GM12891 (cell line): ENCODE measurements at regions not wholly inside any gene's neighbourhood (a gene's known extent, or its start where the extent isn't known, plus 50 kb on each side); places are given as distances from the start of the nearest gene placed in this dataset.

Experiments used
- DNase-seq: peaks from one replicate; pipeline ENCODE4 v3.0.0; 2011; ENCODE audit warnings: low spot score; ENCODE audit not compliant: insufficient read length
- FAIRE-seq: peaks from 2 replicates; lab custom pipeline; 2011; peaks lifted over from hg19 to GRCh38; lab: Jason Lieb, UNC
- PAX5 ChIP-seq: IDR thresholded peaks from 2 replicates; pipeline ENCODE4 v1.6.1; 2011; ENCODE audit warnings: low read length, moderate library complexity, mild to moderate bottlenecking; ENCODE audit not compliant: insufficient read depth, severe bottlenecking
- POLR2A ChIP-seq: IDR thresholded peaks from 2 replicates; pipeline ENCODE4 v1.6.1; 2011; ENCODE audit warnings: low read depth, low read length, control low read depth
- POLR2AphosphoS5 ChIP-seq: IDR thresholded peaks from 2 replicates; pipeline ENCODE4 v1.6.1; 2011; ENCODE audit warnings: low read depth, low read length, control low read depth
- POU2F2 ChIP-seq: IDR thresholded peaks from 2 replicates; pipeline ENCODE4 v1.6.1; 2011; ENCODE audit warnings: low read depth, mild to moderate bottlenecking, control low read depth, low read length, moderate library complexity
- SPI1 ChIP-seq: IDR thresholded peaks from 2 replicates; pipeline ENCODE4 v1.6.1; 2011; ENCODE audit warnings: low read depth, low read length, control low read depth
- TAF1 ChIP-seq: IDR thresholded peaks from 2 replicates; pipeline ENCODE4 v1.6.1; 2011; ENCODE audit warnings: low read depth, low read length, control low read depth

DNA sequence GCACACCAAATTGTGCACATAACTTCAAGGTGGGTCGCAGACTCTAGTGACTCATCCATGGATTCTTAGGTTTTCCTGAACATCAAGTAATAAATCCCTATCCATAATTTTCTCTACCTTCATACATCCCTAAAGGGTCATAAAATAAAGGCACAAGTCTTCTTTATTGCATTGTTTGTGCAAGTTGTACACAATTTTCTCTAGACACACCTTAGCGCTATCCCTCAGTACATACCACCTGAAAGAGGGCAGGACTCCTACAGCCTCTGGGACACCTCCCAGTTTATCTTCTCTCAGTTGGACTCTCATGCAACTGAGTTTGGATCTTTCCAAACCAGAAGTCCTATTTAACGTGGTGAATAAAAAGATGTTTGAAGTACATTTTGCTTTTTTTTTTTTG is 168.5 kb upstream of the BMP4 start:
- DNase-seq (no peak), FAIRE-seq (no peak)
- no peak for TF ChIP-seq POU2F2
- no peak for TF ChIP-seq PAX5
- no peak for TF ChIP-seq POLR2A
- no peak for TF ChIP-seq SPI1
- no peak for TF ChIP-seq POLR2AphosphoS5
- TF ChIP-seq TAF1: no peak

DNA sequence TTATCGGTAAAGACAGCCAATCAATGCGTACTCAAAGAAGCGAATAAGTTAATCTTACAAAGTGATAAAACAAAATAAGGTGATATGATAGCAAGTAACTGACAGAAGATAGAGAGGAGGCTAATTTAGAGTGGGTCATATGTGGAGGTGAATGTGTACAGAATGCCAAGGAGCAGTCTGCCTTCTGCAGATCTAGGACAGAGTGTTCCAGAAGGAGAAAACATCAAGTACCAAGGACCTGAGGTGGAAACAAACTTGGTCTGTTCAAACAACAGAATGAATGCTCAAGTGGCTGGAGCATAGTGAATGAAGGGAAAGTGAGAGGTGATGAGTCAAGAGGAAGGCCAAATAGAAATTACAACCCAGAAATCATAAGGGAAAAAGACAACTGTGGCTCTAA is 170.3 kb upstream of the BMP4 start:
- TF ChIP-seq POU2F2 (no peak), POLR2AphosphoS5 (no peak), TAF1 (no peak), POLR2A (no peak), SPI1 (no peak), PAX5 (no peak)
- FAIRE-seq: no peak

DNA sequence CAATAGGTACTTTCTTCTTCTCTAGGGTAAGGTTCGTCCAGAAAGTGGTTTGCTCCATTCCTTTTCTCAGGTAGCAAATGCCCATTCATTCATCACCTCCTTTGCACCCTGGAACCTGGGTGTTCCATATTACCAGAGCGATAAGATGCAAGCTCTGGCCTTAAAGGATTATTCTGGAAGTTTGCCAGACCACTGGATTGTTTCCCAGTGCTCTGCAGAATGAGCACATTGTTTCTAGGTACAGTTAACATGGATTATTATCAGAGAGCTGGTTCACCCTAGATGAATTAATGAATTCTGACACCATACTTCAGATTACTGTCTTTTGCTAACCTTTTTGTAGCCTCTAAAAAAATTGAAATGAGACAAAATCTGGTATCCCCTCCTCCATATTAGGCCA is 170.9 kb upstream of the BMP4 start:
- no peak for TF ChIP-seq SPI1
- TF ChIP-seq PAX5: no peak
- TF ChIP-seq POLR2A: no peak
- TF ChIP-seq POU2F2: no peak
- TF ChIP-seq TAF1: no peak
- TF ChIP-seq POLR2AphosphoS5: no peak
- FAIRE-seq (no peak), DNase-seq (no peak)

More for the DNA sequence above, 170.3 kb upstream of the BMP4 start:
- no peak for DNase-seq

DNA sequence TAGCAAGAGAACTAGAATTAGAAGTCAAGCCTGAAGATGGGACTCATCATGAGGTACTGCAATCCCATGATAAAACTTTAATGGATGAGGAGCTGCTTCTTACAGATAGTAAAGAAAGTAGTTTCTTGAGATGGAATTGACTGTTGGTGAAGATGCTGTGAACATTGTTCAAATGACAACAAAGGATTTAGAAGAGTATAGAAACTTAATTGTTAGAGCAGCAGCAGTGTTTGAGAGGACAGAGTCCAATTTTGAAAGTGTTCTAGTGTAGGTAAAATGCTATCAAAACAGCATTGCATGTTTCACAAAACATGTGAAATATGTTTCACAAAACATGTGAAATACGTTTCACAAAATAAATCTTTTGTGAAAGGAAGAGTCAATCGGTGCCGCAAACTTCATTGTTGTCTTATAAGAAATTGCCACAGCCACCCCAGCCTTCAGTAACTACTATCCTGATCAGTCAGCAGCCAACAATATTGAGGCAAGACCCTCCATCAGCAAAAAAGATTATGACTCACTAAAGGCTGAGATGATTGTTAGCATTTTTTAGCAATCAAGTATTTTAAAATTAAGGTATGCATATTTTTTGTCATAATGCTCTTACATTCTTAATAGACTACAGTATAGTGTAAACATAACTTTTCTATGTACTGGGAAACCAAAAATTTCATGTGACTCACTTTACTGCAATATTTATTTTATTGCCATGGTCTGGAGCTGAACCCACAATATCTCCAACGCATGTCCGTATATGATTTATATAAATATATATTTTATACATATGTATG is 173.4 kb upstream of the BMP4 start:
- TF ChIP-seq POLR2AphosphoS5: no peak
- DNase-seq (no peak), FAIRE-seq (no peak)

DNA sequence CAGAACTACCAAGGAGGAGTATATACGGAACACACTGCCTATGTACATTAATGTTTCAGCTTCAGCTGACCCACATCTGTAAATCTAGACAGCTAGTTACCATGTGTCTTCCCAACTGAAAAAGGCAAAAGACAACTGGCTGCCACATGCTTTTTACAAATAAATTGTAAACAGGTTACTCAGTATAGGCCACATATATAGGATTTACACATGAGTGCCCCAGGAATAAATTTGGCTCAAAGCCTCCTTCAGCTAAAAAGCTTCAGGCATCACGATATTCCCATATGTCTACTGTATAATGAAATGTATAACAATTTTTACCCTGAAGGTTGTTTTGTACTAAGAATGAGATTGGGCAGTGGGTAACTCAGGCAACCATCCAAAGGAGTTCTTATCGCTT is 175.9 kb upstream of the BMP4 start:
- DNase-seq (no peak), FAIRE-seq (no peak)
- no peak for TF ChIP-seq SPI1
- TF ChIP-seq POU2F2: no peak
- no peak for TF ChIP-seq TAF1
- TF ChIP-seq POLR2AphosphoS5: no peak
- TF ChIP-seq PAX5: no peak
- no peak for TF ChIP-seq POLR2A

DNA sequence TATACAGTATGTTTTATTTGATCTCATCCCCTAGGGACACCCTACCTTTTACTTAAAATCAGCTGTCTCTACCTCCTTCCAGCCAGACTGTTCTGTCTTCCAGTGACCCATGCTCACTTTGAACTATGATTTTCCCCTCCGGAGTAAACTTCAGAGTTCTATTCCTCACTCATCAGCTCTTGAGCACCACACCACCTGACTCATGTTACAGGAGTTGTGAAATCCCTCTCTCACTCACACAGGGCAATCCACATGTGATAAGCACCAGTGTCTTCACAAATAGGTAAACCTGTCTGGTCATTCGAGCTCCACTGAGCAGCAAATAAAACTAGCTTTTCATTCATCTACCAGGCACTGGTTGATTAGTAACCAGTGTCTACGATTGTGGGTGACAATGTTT is 177.3 kb upstream of the BMP4 start:
- TF ChIP-seq TAF1 (no peak), PAX5 (no peak), POLR2AphosphoS5 (no peak), SPI1 (no peak), POU2F2 (no peak)
- DNase-seq (no peak), FAIRE-seq (no peak)

DNA sequence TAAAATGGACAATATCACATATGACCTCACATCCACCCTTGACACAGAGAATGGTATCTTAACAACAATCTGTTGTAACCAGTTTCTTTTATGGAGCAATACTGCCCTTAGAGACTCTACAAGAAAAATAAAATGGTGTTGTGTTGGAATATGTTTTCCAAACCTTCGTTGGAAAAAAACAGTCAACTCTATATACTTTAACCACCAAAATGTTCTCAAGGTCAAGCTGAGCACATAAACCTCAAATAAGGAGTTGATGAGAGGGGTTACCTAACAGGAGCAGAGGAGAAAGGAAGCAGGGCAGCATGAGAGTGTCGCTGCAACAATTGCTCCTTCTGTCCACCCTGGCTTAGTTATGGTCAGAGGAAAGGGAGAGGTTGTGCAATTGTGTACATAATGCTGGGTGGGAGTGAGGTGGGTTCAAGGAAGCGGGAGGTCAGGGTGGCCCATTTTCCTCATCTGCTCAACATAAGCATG is 179.2 kb upstream of the BMP4 start:
- FAIRE-seq: no peak
- TF ChIP-seq PAX5 (no peak), POLR2A (no peak), SPI1 (no peak), POU2F2 (no peak), TAF1 (no peak), POLR2AphosphoS5 (no peak)
- no peak for DNase-seq

DNA sequence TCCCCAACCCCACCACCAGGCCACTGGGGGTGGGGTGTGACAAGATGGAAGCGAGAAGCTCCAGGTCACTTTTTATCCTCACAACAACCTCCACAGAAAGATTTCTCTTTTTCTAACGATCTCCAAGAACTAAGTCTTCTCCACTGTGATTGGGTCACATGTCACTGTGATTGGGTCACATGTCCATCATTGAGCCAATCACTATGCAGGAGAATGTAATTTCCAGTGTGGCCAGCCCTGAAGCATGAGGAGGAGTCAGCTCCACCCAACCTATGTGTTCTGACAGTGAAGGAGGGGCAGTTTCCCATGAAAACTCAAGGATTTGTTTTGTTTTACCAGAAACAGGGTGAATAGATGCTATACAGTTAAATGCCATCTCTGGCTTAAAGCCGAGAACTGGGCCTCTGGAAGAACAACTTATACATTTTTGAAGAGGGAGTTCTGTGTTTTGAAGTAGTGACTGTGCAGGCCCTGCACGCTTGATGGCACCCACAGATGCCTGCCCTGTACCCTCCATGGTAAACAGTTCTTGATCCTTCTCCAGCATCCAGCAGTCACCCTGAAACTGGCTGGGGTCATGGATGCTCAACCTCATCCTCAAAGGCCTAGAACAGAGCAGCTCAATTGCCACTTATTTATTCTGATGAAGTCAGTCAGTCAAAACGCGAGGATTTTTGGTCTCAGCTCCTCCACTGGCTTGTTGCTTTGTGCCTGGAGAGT is 180.4 kb upstream of the BMP4 start:
- FAIRE-seq: no peak

DNA sequence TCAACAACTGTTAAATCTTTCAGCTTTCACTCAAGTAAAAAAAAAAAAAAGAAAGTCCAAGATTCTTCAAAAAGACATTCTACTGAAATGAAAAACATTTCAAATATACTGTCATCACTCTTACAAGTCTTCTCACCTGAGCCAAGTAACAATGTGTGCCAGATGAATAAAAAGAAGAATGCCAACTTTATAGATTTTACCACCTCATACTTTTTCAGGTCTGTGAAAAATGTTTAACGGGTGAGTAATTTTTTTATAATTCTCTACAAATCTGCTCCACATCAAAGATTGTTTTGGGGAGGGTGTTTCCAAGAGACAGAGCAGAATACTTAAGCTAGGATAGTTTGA is 181.0 kb upstream of the BMP4 start:
- DNase-seq (no peak), FAIRE-seq (no peak)
- TF ChIP-seq TAF1 (no peak), POU2F2 (no peak), SPI1 (no peak), POLR2A (no peak), POLR2AphosphoS5 (no peak), PAX5 (no peak)

More for the DNA sequence above, 180.4 kb upstream of the BMP4 start:
- TF ChIP-seq POU2F2 (no peak), POLR2AphosphoS5 (no peak), TAF1 (no peak), POLR2A (no peak), PAX5 (no peak), SPI1 (no peak)
- DNase-seq: no peak

DNA sequence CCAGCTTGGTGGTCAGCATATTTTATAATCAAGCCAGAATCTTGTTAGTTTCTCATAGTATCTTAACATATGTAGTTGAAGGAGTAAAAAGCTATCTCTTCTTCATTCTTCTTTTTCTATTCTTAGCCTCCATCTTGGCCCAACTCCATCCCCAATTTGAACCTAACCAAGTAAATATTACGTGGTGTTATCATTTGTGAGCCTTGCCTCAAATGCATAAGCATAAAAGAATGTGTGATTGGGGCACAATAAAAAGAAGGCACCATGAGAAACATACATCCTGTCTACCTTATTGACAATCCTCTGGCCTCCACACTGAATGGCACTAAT is 181.4 kb upstream of the BMP4 start:
- TF ChIP-seq PAX5 (no peak), POLR2AphosphoS5 (no peak), SPI1 (no peak), POLR2A (no peak), TAF1 (no peak), POU2F2 (no peak)
- DNase-seq (no peak), FAIRE-seq (no peak)
